Stimulated activated memory B cell treated with anti-CD40 and anti-IgM and Interleukin-4, amounts not matched to agents 10 μg/mL and 1 μg/mL and 100 μg/mL, for 72 hours (primary cell): ENCODE measurements at regions not wholly inside any gene's neighbourhood (a gene's known extent, or its start where the extent isn't known, plus 50 kb on each side); places are given as distances from the start of the nearest gene placed in this dataset.

Experiments used
- ATAC-seq: fragments of 150-1000 bp; cut with Tn5 transposase; 2 replicates; pipeline ENCODE4 v1.10.0; 2021
- H3K27ac Mint-ChIP-seq: one replicate; pipeline ENCODE4 v1.8.0; 2022; ENCODE audit warnings: mild to moderate bottlenecking, mixed read lengths
- H3K27me3 Mint-ChIP-seq: one replicate; pipeline ENCODE4 v1.8.0; 2022; ENCODE audit warnings: mixed read lengths
- H3K36me3 Mint-ChIP-seq: one replicate; pipeline ENCODE4 v1.8.0; 2022; ENCODE audit warnings: mixed read lengths
- H3K4me1 Mint-ChIP-seq: one replicate; pipeline ENCODE4 v1.8.0; 2022; ENCODE audit warnings: mixed read lengths
- H3K4me3 Mint-ChIP-seq: one replicate; pipeline ENCODE4 v1.8.0; 2022; ENCODE audit warnings: mild to moderate bottlenecking, moderate library complexity, mixed read lengths
- H3K9me3 Mint-ChIP-seq: one replicate; pipeline ENCODE4 v1.8.0; 2022; ENCODE audit warnings: mixed read lengths

- H3K4me1 Mint-ChIP-seq, result no peaks in the 10 kb centered on the region
- no peaks in the 10 kb centered on the region for H3K36me3 Mint-ChIP-seq
- H3K27ac Mint-ChIP-seq, result no peak overlapping the region
- H3K4me3 Mint-ChIP-seq, result no peak overlapping the region
- no peak for ATAC-seq
- H3K9me3 Mint-ChIP-seq, result peaks cover 2% of the 10 kb centered on the region
- no peaks in the 10 kb centered on the region for H3K27me3 Mint-ChIP-seq
These were observed 1310.7 kb upstream of the TENM3 start for GRCh38 chr4:180932370-180933001.

- H3K36me3 Mint-ChIP-seq, result no peaks in the 10 kb centered on the region
- H3K9me3 Mint-ChIP-seq, result peaks cover 2% of the 10 kb centered on the region
- H3K4me3 Mint-ChIP-seq, result no peak overlapping the region
- no peaks in the 10 kb centered on the region for H3K27me3 Mint-ChIP-seq
- H3K4me1 Mint-ChIP-seq, result no peaks in the 10 kb centered on the region
- ATAC-seq, result no peak
- no peak overlapping the region for H3K27ac Mint-ChIP-seq
These were observed 1306.1 kb upstream of the TENM3 start for GRCh38 chr4:180937083-180937482.

- Mint-ChIP-seq H3K4me3 (no peak overlapping the region), H3K9me3 (peaks cover 2% of the 10 kb centered on the region), H3K27ac (no peak overlapping the region), H3K36me3 (no peaks in the 10 kb centered on the region), H3K4me1 (no peaks in the 10 kb centered on the region), H3K27me3 (no peaks in the 10 kb centered on the region)
- ATAC-seq, result no peak
These were observed 1302.5 kb upstream of the TENM3 start for GRCh38 chr4:180940680-180941079.

- H3K27me3 Mint-ChIP-seq, result no peaks in the 10 kb centered on the region
- no peaks in the 10 kb centered on the region for H3K36me3 Mint-ChIP-seq
- no peak for ATAC-seq
- no peaks in the 10 kb centered on the region for H3K9me3 Mint-ChIP-seq
- H3K4me3 Mint-ChIP-seq, result no peak overlapping the region
- no peak overlapping the region for H3K27ac Mint-ChIP-seq
- no peaks in the 10 kb centered on the region for H3K4me1 Mint-ChIP-seq
These were observed 1300.8 kb upstream of the TENM3 start for GRCh38 chr4:180942367-180942916.

- H3K4me3 Mint-ChIP-seq, result no peak overlapping the region
- ATAC-seq, result no peak
- H3K27me3 Mint-ChIP-seq, result no peaks in the 10 kb centered on the region
- H3K36me3 Mint-ChIP-seq, result no peaks in the 10 kb centered on the region
- no peaks in the 10 kb centered on the region for H3K4me1 Mint-ChIP-seq
- H3K27ac Mint-ChIP-seq, result no peak overlapping the region
- no peaks in the 10 kb centered on the region for H3K9me3 Mint-ChIP-seq
These were observed 1297.0 kb upstream of the TENM3 start for GRCh38 chr4:180946188-180946587.

- ATAC-seq, result no peak
- Mint-ChIP-seq H3K4me3 (no peak overlapping the region), H3K27me3 (no peaks in the 10 kb centered on the region), H3K9me3 (no peaks in the 10 kb centered on the region), H3K36me3 (no peaks in the 10 kb centered on the region), H3K27ac (no peak overlapping the region), H3K4me1 (no peaks in the 10 kb centered on the region)
These were observed 1295.8 kb upstream of the TENM3 start for GRCh38 chr4:180947425-180947824.

- Mint-ChIP-seq H3K4me1 (no peaks in the 10 kb centered on the region), H3K36me3 (no peaks in the 10 kb centered on the region), H3K27me3 (no peaks in the 10 kb centered on the region), H3K9me3 (no peaks in the 10 kb centered on the region), H3K4me3 (no peak overlapping the region), H3K27ac (no peak overlapping the region)
- ATAC-seq, result no peak
These were observed 1293.6 kb upstream of the TENM3 start for GRCh38 chr4:180949424-180950213.

- H3K4me1 Mint-ChIP-seq, result no peaks in the 10 kb centered on the region
- ATAC-seq, result no peak
These were observed 1292.8 kb upstream of the TENM3 start for GRCh38 chr4:180950377-180950776.

GRCh38 chr4:180951312-180951711, 1291.9 kb upstream of the TENM3 start:
- no peaks in the 10 kb centered on the region for H3K4me1 Mint-ChIP-seq

More at GRCh38 chr4:180950377-180950776, 1292.8 kb upstream of the TENM3 start:
- Mint-ChIP-seq H3K9me3 (no peaks in the 10 kb centered on the region), H3K27me3 (no peaks in the 10 kb centered on the region), H3K4me3 (no peak overlapping the region), H3K36me3 (no peaks in the 10 kb centered on the region), H3K27ac (no peak overlapping the region)

GRCh38 chr4:180953572-180953971, 1289.6 kb upstream of the TENM3 start:
- no peaks in the 10 kb centered on the region for H3K36me3 Mint-ChIP-seq
- H3K4me3 Mint-ChIP-seq, result no peak overlapping the region
- no peaks in the 10 kb centered on the region for H3K4me1 Mint-ChIP-seq
- H3K27ac Mint-ChIP-seq, result no peak overlapping the region
- no peaks in the 10 kb centered on the region for H3K27me3 Mint-ChIP-seq
- ATAC-seq, result no peak
- H3K9me3 Mint-ChIP-seq, result no peaks in the 10 kb centered on the region

More at GRCh38 chr4:180951312-180951711, 1291.9 kb upstream of the TENM3 start:
- no peaks in the 10 kb centered on the region for H3K27me3 Mint-ChIP-seq
- ATAC-seq, result no peak
- no peaks in the 10 kb centered on the region for H3K36me3 Mint-ChIP-seq
- no peak overlapping the region for H3K4me3 Mint-ChIP-seq
- no peaks in the 10 kb centered on the region for H3K9me3 Mint-ChIP-seq
- no peak overlapping the region for H3K27ac Mint-ChIP-seq

GRCh38 chr4:180960743-180961401, 1282.3 kb upstream of the TENM3 start:
- Mint-ChIP-seq H3K27me3 (no peaks in the 10 kb centered on the region), H3K36me3 (no peaks in the 10 kb centered on the region), H3K4me3 (no peak overlapping the region), H3K27ac (no peak overlapping the region), H3K4me1 (no peaks in the 10 kb centered on the region), H3K9me3 (no peaks in the 10 kb centered on the region)
- ATAC-seq, result no peak

GRCh38 chr4:180962268-180962667, 1280.9 kb upstream of the TENM3 start:
- H3K4me3 Mint-ChIP-seq, result no peak overlapping the region
- H3K27me3 Mint-ChIP-seq, result no peaks in the 10 kb centered on the region
- H3K27ac Mint-ChIP-seq, result no peak overlapping the region
- ATAC-seq, result no peak
- no peaks in the 10 kb centered on the region for H3K36me3 Mint-ChIP-seq
- no peaks in the 10 kb centered on the region for H3K4me1 Mint-ChIP-seq
- H3K9me3 Mint-ChIP-seq, result no peaks in the 10 kb centered on the region

- H3K27ac Mint-ChIP-seq, result no peak overlapping the region
- H3K4me1 Mint-ChIP-seq, result no peaks in the 10 kb centered on the region
- no peaks in the 10 kb centered on the region for H3K9me3 Mint-ChIP-seq
- H3K27me3 Mint-ChIP-seq, result no peaks in the 10 kb centered on the region
- no peaks in the 10 kb centered on the region for H3K36me3 Mint-ChIP-seq
- H3K4me3 Mint-ChIP-seq, result no peak overlapping the region
- no peak for ATAC-seq
These were observed 1276.9 kb upstream of the TENM3 start for GRCh38 chr4:180966312-180966711.

GRCh38 chr4:180967936-180968335, 1275.3 kb upstream of the TENM3 start:
- no peak for ATAC-seq
- no peaks in the 10 kb centered on the region for H3K27me3 Mint-ChIP-seq
- H3K4me1 Mint-ChIP-seq, result no peaks in the 10 kb centered on the region
- H3K36me3 Mint-ChIP-seq, result no peaks in the 10 kb centered on the region
- H3K4me3 Mint-ChIP-seq, result no peak overlapping the region
- no peaks in the 10 kb centered on the region for H3K9me3 Mint-ChIP-seq
- H3K27ac Mint-ChIP-seq, result no peak overlapping the region

GRCh38 chr4:180973894-180974293, 1269.3 kb upstream of the TENM3 start:
- Mint-ChIP-seq H3K27me3 (no peaks in the 10 kb centered on the region), H3K4me1 (no peaks in the 10 kb centered on the region), H3K36me3 (no peaks in the 10 kb centered on the region), H3K4me3 (no peak overlapping the region), H3K27ac (no peak overlapping the region), H3K9me3 (no peaks in the 10 kb centered on the region)
- no peak for ATAC-seq
